Naive thymus-derived CD4-positive, alpha-beta T cell (primary cell): ENCODE measurements at regions not wholly inside any gene's neighbourhood (a gene's known extent, or its start where the extent isn't known, plus 50 kb on each side); places are given as distances from the start of the nearest gene placed in this dataset.

Experiments used
- ATAC-seq: fragments of 150-1000 bp; cut with Tn5 transposase; 2 replicates; pipeline ENCODE4 v1.10.0; 2021; ENCODE audit warnings: mild to moderate bottlenecking, moderate library complexity
- CTCF ChIA-PET: fragments of 350-600 bp; sonication (Branson Sonifier 250); formaldehyde crosslinking; loops from one replicate; lab custom pipeline; 2021; ENCODE audit warnings: antibody characterized with exemption; lab: Charles Lee
- POLR2A ChIA-PET: fragments of 350-600 bp; sonication (Branson Sonifier 250); formaldehyde crosslinking; loops from one replicate; lab custom pipeline; 2021; ENCODE audit warnings: antibody characterized with exemption, inconsistent platforms; lab: Charles Lee
- DNase-seq, 9 donors: peaks; one replicate each; pipeline versions ENCODE4 v3.0.0 to v3.0.0-alpha.2; 2020 to 2022; ENCODE audit warnings: mixed read lengths in 1 of 9
- H3K27ac ChIP-seq: one replicate; pipeline ENCODE4 v1.7.0; 2013; ENCODE audit warnings: mild to moderate bottlenecking, low read depth, low read length, moderate library complexity
- H3K27me3 ChIP-seq, 2 donors: one replicate each; pipeline ENCODE4 v1.7.0; 2013; ENCODE audit warnings: low read length in 2 of 2, mild to moderate bottlenecking in 2 of 2, moderate library complexity in 2 of 2; ENCODE audit not compliant: control insufficient read depth in 2 of 2, insufficient read depth in 2 of 2
- H3K36me3 ChIP-seq, 3 experiments: 1 replicate in 2 of 3; 2 replicates in 1 of 3; pipeline ENCODE4 v1.7.0; 2013; ENCODE audit warnings: low read length in 3 of 3, mild to moderate bottlenecking in 3 of 3, moderate library complexity in 1 of 3; ENCODE audit not compliant: insufficient read depth in 3 of 3, control insufficient read depth in 2 of 3
- H3K4me1 ChIP-seq, 2 donors: one replicate each; pipeline ENCODE4 v1.7.0; 2013; ENCODE audit warnings: low read length in 2 of 2, mild to moderate bottlenecking in 2 of 2, moderate library complexity in 1 of 2; ENCODE audit not compliant: control insufficient read depth in 2 of 2, insufficient read depth in 2 of 2
- H3K4me3 ChIP-seq: 2 replicates; pipeline ENCODE4 v1.7.0; 2013; ENCODE audit warnings: mild to moderate bottlenecking, low read length
- H3K9me3 ChIP-seq, 3 experiments: 1 replicate in 2 of 3; 2 replicates in 1 of 3; pipeline ENCODE4 v1.7.0; 2013; ENCODE audit warnings: low read length in 3 of 3; ENCODE audit not compliant: control insufficient read depth in 2 of 3
- H3K27ac Mint-ChIP-seq, 9 donors: one replicate each; pipeline ENCODE4 v1.8.0; 2020 to 2022; ENCODE audit warnings: mixed read lengths in 9 of 9, mild to moderate bottlenecking in 8 of 9, moderate library complexity in 5 of 9, inconsistent platforms in 2 of 9
- H3K27me3 Mint-ChIP-seq, 5 donors: one replicate each; pipeline ENCODE4 v1.8.0; 2021 to 2022; ENCODE audit warnings: mixed read lengths in 5 of 5, mild to moderate bottlenecking in 1 of 5
- H3K36me3 Mint-ChIP-seq, 5 donors: one replicate each; pipeline ENCODE4 v1.8.0; 2020 to 2022; ENCODE audit warnings: mixed read lengths in 5 of 5, mild to moderate bottlenecking in 3 of 5, inconsistent platforms in 1 of 5
- H3K4me1 Mint-ChIP-seq, 7 donors: one replicate each; pipeline ENCODE4 v1.8.0; 2020 to 2022; ENCODE audit warnings: mixed read lengths in 7 of 7, mild to moderate bottlenecking in 3 of 7, inconsistent platforms in 1 of 7
- H3K4me3 Mint-ChIP-seq, 10 donors: one replicate each; pipeline ENCODE4 v1.8.0; 2020 to 2022; ENCODE audit warnings: mild to moderate bottlenecking in 10 of 10, mixed read lengths in 10 of 10, moderate library complexity in 6 of 10, inconsistent platforms in 2 of 10
- H3K9me3 Mint-ChIP-seq, 11 donors: one replicate each; pipeline ENCODE4 v1.8.0; 2020 to 2022; ENCODE audit warnings: mixed read lengths in 11 of 11, mild to moderate bottlenecking in 4 of 11, inconsistent platforms in 1 of 11, moderate library complexity in 1 of 11
- intact Hi-C, 2 donors: fragments of 100-400 bp; cut with micrococcal nuclease; formaldehyde crosslinking; loops; one replicate each; pipeline ENCODE4 v1.15.1; 2023

- CTCF ChIA-PET = no interaction called here
- H3K4me1 ChIP-seq = no peaks in the 10 kb centered on the region
- Mint-ChIP-seq H3K27ac (no peak overlapping the region), H3K4me1 (peaks cover 0 to 4% (median 0%) of the 10 kb centered on the region in 7 donors), H3K27me3 (peaks cover 0 to 10% (median 0%) of the 10 kb centered on the region in 5 donors), H3K4me3 (no peak overlapping the region), H3K9me3 (peaks cover 0 to 17% (median 6%) of the 10 kb centered on the region in 11 donors), H3K36me3 (peaks cover 0 to 6% (median 0%) of the 10 kb centered on the region in 5 donors)
- H3K9me3 ChIP-seq = no peaks in the 10 kb centered on the region
- POLR2A ChIA-PET = no interaction called here
- no peaks in the 10 kb centered on the region for H3K27me3 ChIP-seq
- no peak for ATAC-seq
- no peaks in the 10 kb centered on the region for H3K36me3 ChIP-seq
- DNase-seq = no peak
- no peak overlapping the region for H3K27ac ChIP-seq
- intact Hi-C loops = no loop called here
- no peak overlapping the region for H3K4me3 ChIP-seq
These were observed 181.9 kb upstream of the MSX2 start for GRCh38 chr5:174542471-174542870.

- POLR2A ChIA-PET = no interaction called here
- H3K9me3 Mint-ChIP-seq = peaks cover 0 to 8% (median 1%) of the 10 kb centered on the region in 11 donors
- CTCF ChIA-PET = no interaction called here
- H3K27ac Mint-ChIP-seq = peak overlapping the region in 1 of 9 donors; percentile 35
- no peaks in the 10 kb centered on the region for H3K36me3 Mint-ChIP-seq
- intact Hi-C loops = no loop called here
- no peaks in the 10 kb centered on the region for H3K27me3 ChIP-seq
- H3K27me3 Mint-ChIP-seq = peaks cover 0 to 3% (median 0%) of the 10 kb centered on the region in 5 donors
- H3K4me1 ChIP-seq = no peaks in the 10 kb centered on the region
- H3K9me3 ChIP-seq = no peaks in the 10 kb centered on the region
- peaks cover 0 to 4% (median 0%) of the 10 kb centered on the region in 7 donors for H3K4me1 Mint-ChIP-seq
- ATAC-seq = no peak
- H3K4me3 ChIP-seq = no peak overlapping the region
- no peaks in the 10 kb centered on the region for H3K36me3 ChIP-seq
- no peak overlapping the region for H3K4me3 Mint-ChIP-seq
- no peak for DNase-seq
- H3K27ac ChIP-seq = no peak overlapping the region
These were observed 178.5 kb upstream of the MSX2 start for GRCh38 chr5:174545926-174546325.

- H3K9me3 Mint-ChIP-seq = peaks cover 0 to 8% (median 1%) of the 10 kb centered on the region in 11 donors
These were observed 176.6 kb upstream of the MSX2 start for GRCh38 chr5:174547814-174548213.

GRCh38 chr5:174549254-174549653 is 175.1 kb upstream of the MSX2 start:
- no peaks in the 10 kb centered on the region for H3K27me3 ChIP-seq
- H3K27ac ChIP-seq = no peak overlapping the region
- H3K4me1 ChIP-seq = no peaks in the 10 kb centered on the region
- no peaks in the 10 kb centered on the region for H3K9me3 ChIP-seq
- Mint-ChIP-seq H3K9me3 (peaks cover 0 to 8% (median 1%) of the 10 kb centered on the region in 11 donors), H3K27me3 (peaks cover 0 to 8% (median 0%) of the 10 kb centered on the region in 5 donors), H3K4me1 (peaks cover 0 to 1% (median 0%) of the 10 kb centered on the region in 7 donors), H3K4me3 (no peak overlapping the region), H3K27ac (no peak overlapping the region), H3K36me3 (no peaks in the 10 kb centered on the region)
- no peaks in the 10 kb centered on the region for H3K36me3 ChIP-seq
- intact Hi-C loops = no loop called here
- no peak for ATAC-seq
- CTCF ChIA-PET = no interaction called here
- POLR2A ChIA-PET = no interaction called here
- H3K4me3 ChIP-seq = no peak overlapping the region
- no peak for DNase-seq

More at GRCh38 chr5:174547814-174548213, 176.6 kb upstream of the MSX2 start:
- Mint-ChIP-seq H3K36me3 (no peaks in the 10 kb centered on the region), H3K27ac (no peak overlapping the region), H3K4me1 (peaks cover 0 to 1% (median 0%) of the 10 kb centered on the region in 7 donors), H3K4me3 (no peak overlapping the region), H3K27me3 (peaks cover 0 to 8% (median 0%) of the 10 kb centered on the region in 5 donors)
- intact Hi-C loops = no loop called here
- H3K4me3 ChIP-seq = no peak overlapping the region
- no peak for ATAC-seq
- POLR2A ChIA-PET = no interaction called here
- H3K4me1 ChIP-seq = no peaks in the 10 kb centered on the region
- H3K27ac ChIP-seq = no peak overlapping the region
- H3K27me3 ChIP-seq = no peaks in the 10 kb centered on the region
- H3K9me3 ChIP-seq = no peaks in the 10 kb centered on the region
- DNase-seq = no peak
- H3K36me3 ChIP-seq = no peaks in the 10 kb centered on the region
- CTCF ChIA-PET = no interaction called here

- Mint-ChIP-seq H3K27ac (no peak overlapping the region), H3K27me3 (peaks cover 0 to 8% (median 0%) of the 10 kb centered on the region in 5 donors), H3K4me1 (peaks cover 0 to 1% (median 0%) of the 10 kb centered on the region in 7 donors), H3K4me3 (no peak overlapping the region), H3K9me3 (peaks cover 0 to 8% (median 0%) of the 10 kb centered on the region in 11 donors), H3K36me3 (no peaks in the 10 kb centered on the region)
- Histone ChIP-seq H3K4me3 (no peak overlapping the region), H3K9me3 (no peaks in the 10 kb centered on the region), H3K27me3 (no peaks in the 10 kb centered on the region), H3K36me3 (no peaks in the 10 kb centered on the region), H3K4me1 (no peaks in the 10 kb centered on the region), H3K27ac (no peak overlapping the region)
- DNase-seq (no peak), ATAC-seq (no peak)
- intact Hi-C loops = no loop called here
- ChIA-PET POLR2A (no interaction called here), CTCF (no interaction called here)
These were observed 174.4 kb upstream of the MSX2 start for GRCh38 chr5:174550026-174550425.

GRCh38 chr5:174552428-174552827 is 172.0 kb upstream of the MSX2 start:
- no peaks in the 10 kb centered on the region for H3K4me1 ChIP-seq
- H3K27me3 ChIP-seq = no peaks in the 10 kb centered on the region
- Mint-ChIP-seq H3K4me1 (no peaks in the 10 kb centered on the region), H3K36me3 (no peaks in the 10 kb centered on the region), H3K4me3 (no peak overlapping the region), H3K9me3 (peaks cover 0 to 10% (median 3%) of the 10 kb centered on the region in 11 donors), H3K27ac (no peak overlapping the region), H3K27me3 (peaks cover 0 to 8% (median 0%) of the 10 kb centered on the region in 5 donors)
- H3K9me3 ChIP-seq = no peaks in the 10 kb centered on the region
- no peak overlapping the region for H3K4me3 ChIP-seq
- ChIA-PET POLR2A (no interaction called here), CTCF (no interaction called here)
- DNase-seq (no peak), ATAC-seq (no peak)
- no peak overlapping the region for H3K27ac ChIP-seq
- no peaks in the 10 kb centered on the region for H3K36me3 ChIP-seq
- intact Hi-C loops = no loop called here

- Histone ChIP-seq H3K27me3 (no peaks in the 10 kb centered on the region), H3K36me3 (no peaks in the 10 kb centered on the region), H3K4me3 (no peak overlapping the region), H3K4me1 (no peaks in the 10 kb centered on the region), H3K9me3 (no peaks in the 10 kb centered on the region), H3K27ac (no peak overlapping the region)
- DNase-seq (no peak), ATAC-seq (no peak)
- Mint-ChIP-seq H3K9me3 (peaks cover 0 to 10% (median 2%) of the 10 kb centered on the region in 11 donors), H3K4me1 (no peaks in the 10 kb centered on the region), H3K4me3 (no peak overlapping the region), H3K27ac (no peak overlapping the region), H3K27me3 (peaks cover 0 to 8% (median 0%) of the 10 kb centered on the region in 5 donors), H3K36me3 (no peaks in the 10 kb centered on the region)
- POLR2A ChIA-PET = no interaction called here
- intact Hi-C loops = no loop called here
- CTCF ChIA-PET = no interaction called here
These were observed 170.8 kb upstream of the MSX2 start for GRCh38 chr5:174553556-174553955.
